ENCODE measurements at regions not wholly inside any gene's neighbourhood (a gene's known extent, or its start where the extent isn't known, plus 50 kb on each side); places are given as distances from the start of the nearest gene placed in this dataset.

DNA sequence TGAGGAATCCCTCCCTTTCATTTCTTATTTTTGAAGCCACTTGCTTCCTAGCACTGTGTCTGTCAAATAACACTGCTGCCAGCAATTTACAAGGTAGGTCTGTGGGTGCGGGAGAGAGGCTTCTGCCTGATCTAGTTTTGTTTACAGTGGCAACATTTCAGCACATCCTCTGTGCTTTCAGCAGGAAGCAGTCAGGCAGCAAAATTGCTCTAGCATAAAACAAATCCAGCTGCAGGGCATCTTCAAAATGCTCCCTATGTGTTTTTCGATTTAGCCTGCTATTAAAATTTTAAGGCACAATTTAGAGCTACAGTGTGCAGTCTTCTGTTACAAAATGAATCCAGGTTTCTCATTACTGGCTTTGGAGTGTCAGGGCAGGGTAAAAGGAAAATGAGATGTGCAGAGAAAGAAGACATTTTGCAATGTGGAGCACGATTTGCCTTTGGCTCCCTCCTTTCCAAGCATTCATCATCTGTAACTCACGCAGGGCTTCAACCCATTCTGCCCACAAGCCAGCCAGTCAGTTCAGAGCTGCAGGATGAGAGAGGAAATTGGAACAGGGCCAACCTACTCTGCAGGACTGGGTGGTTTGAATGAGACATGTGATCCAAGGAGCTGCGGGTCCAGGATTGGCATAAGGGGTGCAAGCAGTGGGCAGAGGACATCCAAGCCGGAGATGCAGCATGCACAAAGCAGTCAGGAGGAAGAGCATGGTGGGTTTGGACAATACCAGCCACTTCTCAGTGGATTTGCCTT lies 143.4 kb upstream of the APC start:
- DNase-seq (ENCODE audit: low spot score) (no peak), ATAC-seq (no peak)
- Mint-ChIP-seq H3K36me3 (ENCODE audit: low read depth) (no peaks in the 10 kb centered on the region), H3K27me3 (ENCODE audit: insufficient read depth, low read depth, poor library complexity) (no peaks in the 10 kb centered on the region), H3K4me3 (no peak overlapping the region), H3K4me1 (no peaks in the 10 kb centered on the region), H3K27ac (no peak overlapping the region), H3K9me3 (no peaks in the 10 kb centered on the region)
- H3K79me2 ChIP-seq (replicated peaks; ENCODE audit: insufficient read depth): no peaks in the 10 kb centered on the region
- TF ChIP-seq EZH2phosphoT487 (IDR thresholded peaks at IDR 0.05; ENCODE audit: unreplicated experiment) (no peak), JUNB (IDR thresholded peaks at IDR 0.05; ENCODE audit: unreplicated experiment) (no peak), CREB1 (CRISPR knock-in tag; IDR thresholded peaks at IDR 0.05; ENCODE audit: low read depth) (no peak), ZNF331 (CRISPR knock-in tag; IDR thresholded peaks at IDR 0.05; ENCODE audit: low read depth) (no peak), NANOG (IDR thresholded peaks at IDR 0.05; ENCODE audit: borderline replicate concordance) (no peak), ZNF114 (CRISPR knock-in tag; IDR thresholded peaks at IDR 0.05) (no peak), STAT1 (IDR thresholded peaks at IDR 0.05; ENCODE audit: unreplicated experiment) (no peak), EZH2 (IDR thresholded peaks at IDR 0.05; ENCODE audit: low read depth, unreplicated experiment) (no peak), POLR2AphosphoS5 (IDR thresholded peaks at IDR 0.05; ENCODE audit: low read depth) (no peak)
- TF ChIP-seq, protein P1, sequence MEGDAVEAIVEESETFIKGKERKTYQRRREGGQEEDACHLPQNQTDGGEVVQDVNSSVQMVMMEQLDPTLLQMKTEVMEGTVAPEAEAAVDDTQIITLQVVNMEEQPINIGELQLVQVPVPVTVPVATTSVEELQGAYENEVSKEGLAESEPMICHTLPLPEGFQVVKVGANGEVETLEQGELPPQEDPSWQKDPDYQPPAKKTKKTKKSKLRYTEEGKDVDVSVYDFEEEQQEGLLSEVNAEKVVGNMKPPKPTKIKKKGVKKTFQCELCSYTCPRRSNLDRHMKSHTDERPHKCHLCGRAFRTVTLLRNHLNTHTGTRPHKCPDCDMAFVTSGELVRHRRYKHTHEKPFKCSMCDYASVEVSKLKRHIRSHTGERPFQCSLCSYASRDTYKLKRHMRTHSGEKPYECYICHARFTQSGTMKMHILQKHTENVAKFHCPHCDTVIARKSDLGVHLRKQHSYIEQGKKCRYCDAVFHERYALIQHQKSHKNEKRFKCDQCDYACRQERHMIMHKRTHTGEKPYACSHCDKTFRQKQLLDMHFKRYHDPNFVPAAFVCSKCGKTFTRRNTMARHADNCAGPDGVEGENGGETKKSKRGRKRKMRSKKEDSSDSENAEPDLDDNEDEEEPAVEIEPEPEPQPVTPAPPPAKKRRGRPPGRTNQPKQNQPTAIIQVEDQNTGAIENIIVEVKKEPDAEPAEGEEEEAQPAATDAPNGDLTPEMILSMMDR (conservative IDR thresholded peaks at IDR 0.05; ENCODE audit: low read depth in 2 of 2): no peak
- TF ChIP-seq, protein P2, sequence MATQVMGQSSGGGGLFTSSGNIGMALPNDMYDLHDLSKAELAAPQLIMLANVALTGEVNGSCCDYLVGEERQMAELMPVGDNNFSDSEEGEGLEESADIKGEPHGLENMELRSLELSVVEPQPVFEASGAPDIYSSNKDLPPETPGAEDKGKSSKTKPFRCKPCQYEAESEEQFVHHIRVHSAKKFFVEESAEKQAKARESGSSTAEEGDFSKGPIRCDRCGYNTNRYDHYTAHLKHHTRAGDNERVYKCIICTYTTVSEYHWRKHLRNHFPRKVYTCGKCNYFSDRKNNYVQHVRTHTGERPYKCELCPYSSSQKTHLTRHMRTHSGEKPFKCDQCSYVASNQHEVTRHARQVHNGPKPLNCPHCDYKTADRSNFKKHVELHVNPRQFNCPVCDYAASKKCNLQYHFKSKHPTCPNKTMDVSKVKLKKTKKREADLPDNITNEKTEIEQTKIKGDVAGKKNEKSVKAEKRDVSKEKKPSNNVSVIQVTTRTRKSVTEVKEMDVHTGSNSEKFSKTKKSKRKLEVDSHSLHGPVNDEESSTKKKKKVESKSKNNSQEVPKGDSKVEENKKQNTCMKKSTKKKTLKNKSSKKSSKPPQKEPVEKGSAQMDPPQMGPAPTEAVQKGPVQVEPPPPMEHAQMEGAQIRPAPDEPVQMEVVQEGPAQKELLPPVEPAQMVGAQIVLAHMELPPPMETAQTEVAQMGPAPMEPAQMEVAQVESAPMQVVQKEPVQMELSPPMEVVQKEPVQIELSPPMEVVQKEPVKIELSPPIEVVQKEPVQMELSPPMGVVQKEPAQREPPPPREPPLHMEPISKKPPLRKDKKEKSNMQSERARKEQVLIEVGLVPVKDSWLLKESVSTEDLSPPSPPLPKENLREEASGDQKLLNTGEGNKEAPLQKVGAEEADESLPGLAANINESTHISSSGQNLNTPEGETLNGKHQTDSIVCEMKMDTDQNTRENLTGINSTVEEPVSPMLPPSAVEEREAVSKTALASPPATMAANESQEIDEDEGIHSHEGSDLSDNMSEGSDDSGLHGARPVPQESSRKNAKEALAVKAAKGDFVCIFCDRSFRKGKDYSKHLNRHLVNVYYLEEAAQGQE (IDR thresholded peaks at IDR 0.05; ENCODE audit: unreplicated experiment): no peak
- TF ChIP-seq, protein P3, sequence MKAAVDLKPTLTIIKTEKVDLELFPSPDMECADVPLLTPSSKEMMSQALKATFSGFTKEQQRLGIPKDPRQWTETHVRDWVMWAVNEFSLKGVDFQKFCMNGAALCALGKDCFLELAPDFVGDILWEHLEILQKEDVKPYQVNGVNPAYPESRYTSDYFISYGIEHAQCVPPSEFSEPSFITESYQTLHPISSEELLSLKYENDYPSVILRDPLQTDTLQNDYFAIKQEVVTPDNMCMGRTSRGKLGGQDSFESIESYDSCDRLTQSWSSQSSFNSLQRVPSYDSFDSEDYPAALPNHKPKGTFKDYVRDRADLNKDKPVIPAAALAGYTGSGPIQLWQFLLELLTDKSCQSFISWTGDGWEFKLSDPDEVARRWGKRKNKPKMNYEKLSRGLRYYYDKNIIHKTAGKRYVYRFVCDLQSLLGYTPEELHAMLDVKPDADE (IDR thresholded peaks at IDR 0.05): no peak
- TF ChIP-seq, protein P4, sequence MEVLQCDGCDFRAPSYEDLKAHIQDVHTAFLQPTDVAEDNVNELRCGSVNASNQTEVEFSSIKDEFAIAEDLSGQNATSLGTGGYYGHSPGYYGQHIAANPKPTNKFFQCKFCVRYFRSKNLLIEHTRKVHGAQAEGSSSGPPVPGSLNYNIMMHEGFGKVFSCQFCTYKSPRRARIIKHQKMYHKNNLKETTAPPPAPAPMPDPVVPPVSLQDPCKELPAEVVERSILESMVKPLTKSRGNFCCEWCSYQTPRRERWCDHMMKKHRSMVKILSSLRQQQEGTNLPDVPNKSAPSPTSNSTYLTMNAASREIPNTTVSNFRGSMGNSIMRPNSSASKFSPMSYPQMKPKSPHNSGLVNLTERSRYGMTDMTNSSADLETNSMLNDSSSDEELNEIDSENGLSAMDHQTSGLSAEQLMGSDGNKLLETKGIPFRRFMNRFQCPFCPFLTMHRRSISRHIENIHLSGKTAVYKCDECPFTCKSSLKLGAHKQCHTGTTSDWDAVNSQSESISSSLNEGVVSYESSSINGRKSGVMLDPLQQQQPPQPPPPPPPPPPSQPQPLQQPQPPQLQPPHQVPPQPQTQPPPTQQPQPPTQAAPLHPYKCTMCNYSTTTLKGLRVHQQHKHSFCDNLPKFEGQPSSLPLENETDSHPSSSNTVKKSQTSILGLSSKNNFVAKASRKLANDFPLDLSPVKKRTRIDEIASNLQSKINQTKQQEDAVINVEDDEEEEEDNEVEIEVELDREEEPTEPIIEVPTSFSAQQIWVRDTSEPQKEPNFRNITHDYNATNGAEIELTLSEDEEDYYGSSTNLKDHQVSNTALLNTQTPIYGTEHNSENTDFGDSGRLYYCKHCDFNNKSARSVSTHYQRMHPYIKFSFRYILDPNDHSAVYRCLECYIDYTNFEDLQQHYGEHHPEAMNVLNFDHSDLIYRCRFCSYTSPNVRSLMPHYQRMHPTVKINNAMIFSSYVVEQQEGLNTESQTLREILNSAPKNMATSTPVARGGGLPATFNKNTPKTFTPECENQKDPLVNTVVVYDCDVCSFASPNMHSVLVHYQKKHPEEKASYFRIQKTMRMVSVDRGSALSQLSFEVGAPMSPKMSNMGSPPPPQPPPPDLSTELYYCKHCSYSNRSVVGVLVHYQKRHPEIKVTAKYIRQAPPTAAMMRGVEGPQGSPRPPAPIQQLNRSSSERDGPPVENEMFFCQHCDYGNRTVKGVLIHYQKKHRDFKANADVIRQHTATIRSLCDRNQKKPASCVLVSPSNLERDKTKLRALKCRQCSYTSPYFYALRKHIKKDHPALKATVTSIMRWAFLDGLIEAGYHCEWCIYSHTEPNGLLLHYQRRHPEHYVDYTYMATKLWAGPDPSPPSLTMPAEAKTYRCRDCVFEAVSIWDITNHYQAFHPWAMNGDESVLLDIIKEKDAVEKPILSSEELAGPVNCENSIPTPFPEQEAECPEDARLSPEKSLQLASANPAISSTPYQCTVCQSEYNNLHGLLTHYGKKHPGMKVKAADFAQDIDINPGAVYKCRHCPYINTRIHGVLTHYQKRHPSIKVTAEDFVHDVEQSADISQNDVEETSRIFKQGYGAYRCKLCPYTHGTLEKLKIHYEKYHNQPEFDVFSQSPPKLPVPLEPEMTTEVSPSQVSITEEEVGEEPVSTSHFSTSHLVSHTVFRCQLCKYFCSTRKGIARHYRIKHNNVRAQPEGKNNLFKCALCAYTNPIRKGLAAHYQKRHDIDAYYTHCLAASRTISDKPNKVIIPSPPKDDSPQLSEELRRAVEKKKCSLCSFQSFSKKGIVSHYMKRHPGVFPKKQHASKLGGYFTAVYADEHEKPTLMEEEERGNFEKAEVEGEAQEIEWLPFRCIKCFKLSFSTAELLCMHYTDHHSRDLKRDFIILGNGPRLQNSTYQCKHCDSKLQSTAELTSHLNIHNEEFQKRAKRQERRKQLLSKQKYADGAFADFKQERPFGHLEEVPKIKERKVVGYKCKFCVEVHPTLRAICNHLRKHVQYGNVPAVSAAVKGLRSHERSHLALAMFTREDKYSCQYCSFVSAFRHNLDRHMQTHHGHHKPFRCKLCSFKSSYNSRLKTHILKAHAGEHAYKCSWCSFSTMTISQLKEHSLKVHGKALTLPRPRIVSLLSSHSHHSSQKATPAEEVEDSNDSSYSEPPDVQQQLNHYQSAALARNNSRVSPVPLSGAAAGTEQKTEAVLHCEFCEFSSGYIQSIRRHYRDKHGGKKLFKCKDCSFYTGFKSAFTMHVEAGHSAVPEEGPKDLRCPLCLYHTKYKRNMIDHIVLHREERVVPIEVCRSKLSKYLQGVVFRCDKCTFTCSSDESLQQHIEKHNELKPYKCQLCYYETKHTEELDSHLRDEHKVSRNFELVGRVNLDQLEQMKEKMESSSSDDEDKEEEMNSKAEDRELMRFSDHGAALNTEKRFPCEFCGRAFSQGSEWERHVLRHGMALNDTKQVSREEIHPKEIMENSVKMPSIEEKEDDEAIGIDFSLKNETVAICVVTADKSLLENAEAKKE (CRISPR knock-in tag; IDR thresholded peaks at IDR 0.05): no peak
- H3F3A ChIP-seq (replicated peaks; ENCODE audit: low read depth): no peaks in the 10 kb centered on the region
- H3K4me2 ChIP-seq: no peak overlapping the region
- H3K36me3 ChIP-seq (ENCODE audit: insufficient read depth): no peaks in the 10 kb centered on the region
- H3K4me3 ChIP-seq: no peak overlapping the region
- peak overlapping the region; percentile 76 for H2AFZ ChIP-seq
- H3K4me1 ChIP-seq (ENCODE audit: insufficient read depth): no peaks in the 10 kb centered on the region
- H3K27ac ChIP-seq (ENCODE audit: low read depth): no peak overlapping the region
- H4K20me1 ChIP-seq (replicated peaks; ENCODE audit: insufficient read depth): no peaks in the 10 kb centered on the region
- no peaks in the 10 kb centered on the region for H3K27me3 ChIP-seq (ENCODE audit: insufficient read depth)
- no peaks in the 10 kb centered on the region for H3K9me2 ChIP-seq (ENCODE audit: insufficient read depth)

Measured in GM23338 (cell line).